BJ (cell line): ENCODE measurements at regions not wholly inside any gene's neighbourhood (a gene's known extent, or its start where the extent isn't known, plus 50 kb on each side); places are given as distances from the start of the nearest gene placed in this dataset.

Source experiments
- CTCF ChIA-PET: fragments of 350-600 bp; formaldehyde crosslinking; extraction: SDS; loops from one replicate; lab custom pipeline; 2021; ENCODE audit warnings: antibody characterized with exemption, inconsistent platforms; lab: Yijun Ruan, JAX
- POLR2A ChIA-PET: fragments of 300-600 bp; sonication (Branson Sonifier 250); formaldehyde crosslinking; extraction: SDS; loops from one replicate; lab custom pipeline; 2021; ENCODE audit warnings: antibody characterized with exemption; lab: Charles Lee
- DNase-seq: peaks from one replicate; pipeline ENCODE4 v3.0.0-alpha.2; 2011; ENCODE audit warnings: low read depth
- H3K27me3 ChIP-seq: 2 replicates; pipeline ENCODE4 v1.6.0; 2011; ENCODE audit warnings: low read length; ENCODE audit not compliant: control insufficient read depth, insufficient read depth
- H3K36me3 ChIP-seq: 2 replicates; pipeline ENCODE4 v1.5.1; 2011; ENCODE audit warnings: low read length; ENCODE audit not compliant: control insufficient read depth, insufficient read depth
- H3K4me3 ChIP-seq: 2 replicates; pipeline ENCODE4 v1.5.1; 2011; ENCODE audit warnings: low read depth, mild to moderate bottlenecking, control low read depth, low read length
- CTCF ChIP-seq: IDR thresholded peaks from 2 replicates; pipeline ENCODE4 v1.5.1; 2011; ENCODE audit warnings: low read depth, mild to moderate bottlenecking, control low read depth, inconsistent platforms, low read length, moderate library complexity; ENCODE audit not compliant: insufficient read depth

- CTCF ChIA-PET = no interaction called here
- no peak overlapping the region for H3K4me3 ChIP-seq
- no peaks in the 10 kb centered on the region for H3K36me3 ChIP-seq
- no peak for DNase-seq
- POLR2A ChIA-PET = no interaction called here
- TF ChIP-seq CTCF = no peak
- H3K27me3 ChIP-seq = no peaks in the 10 kb centered on the region
These were observed 256.1 kb upstream of the OBI1 start for GRCh38 chr13:78915015-78915414.

DNA sequence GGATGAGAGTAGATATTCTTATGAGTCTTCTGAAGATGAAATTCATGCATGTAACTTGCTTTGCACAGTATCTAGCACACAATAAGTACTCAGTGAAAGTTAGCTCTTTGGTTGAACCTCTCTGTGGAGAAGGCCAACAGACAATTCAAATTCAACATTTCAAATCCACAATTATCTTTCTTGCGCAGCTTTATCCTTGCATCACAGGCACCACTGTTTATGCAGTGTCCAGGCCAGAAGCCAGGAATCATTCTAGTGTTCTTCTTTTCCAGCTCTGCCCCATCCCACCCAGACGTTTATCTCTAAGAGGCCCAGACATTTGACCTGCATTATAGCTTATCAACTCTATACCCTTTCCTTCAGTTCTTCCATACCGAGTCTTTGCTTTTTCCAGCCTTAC lies 254.7 kb upstream of the OBI1 start:
- TF ChIP-seq CTCF = no peak
- DNase-seq = no peak
- H3K27me3 ChIP-seq = no peaks in the 10 kb centered on the region
- H3K4me3 ChIP-seq = no peak overlapping the region
- ChIA-PET POLR2A (no interaction called here), CTCF (interaction anchor here (0.6 kb wide), 1 partner anchor 91 kb away, joined by 4 read pairs; no protein-coding TSS in a partner anchor)
- H3K36me3 ChIP-seq = no peaks in the 10 kb centered on the region

- POLR2A ChIA-PET = no interaction called here
These were observed 251.2 kb upstream of the OBI1 start for GRCh38 chr13:78910147-78910546.

DNA sequence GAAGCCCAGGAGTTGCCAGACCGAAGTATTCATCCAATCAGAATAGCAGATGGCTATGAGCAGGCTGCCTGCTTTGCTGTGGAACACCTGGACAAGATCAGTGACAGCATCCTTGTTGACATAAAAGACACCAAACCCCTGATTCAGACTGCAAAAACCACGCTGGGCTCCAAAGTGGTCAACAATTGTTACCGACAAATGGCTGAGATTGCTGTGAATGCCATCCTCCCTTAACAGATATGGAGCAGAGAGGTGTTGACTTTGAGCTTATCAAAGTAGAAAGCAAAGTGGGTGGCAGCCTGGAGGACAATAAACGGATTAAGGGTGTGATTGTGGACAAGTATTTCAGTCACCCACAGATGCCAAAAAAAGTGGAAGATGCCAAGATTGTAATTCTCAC lies 250.3 kb upstream of the OBI1 start:
- ChIA-PET CTCF (no interaction called here), POLR2A (no interaction called here)
- H3K4me3 ChIP-seq = no peak overlapping the region
- H3K27me3 ChIP-seq = no peaks in the 10 kb centered on the region
- DNase-seq = no peak
- no peaks in the 10 kb centered on the region for H3K36me3 ChIP-seq
- TF ChIP-seq CTCF = no peak

More at GRCh38 chr13:78910147-78910546, 251.2 kb upstream of the OBI1 start:
- CTCF ChIA-PET = no interaction called here
- H3K36me3 ChIP-seq = no peaks in the 10 kb centered on the region
- TF ChIP-seq CTCF = no peak
- no peak overlapping the region for H3K4me3 ChIP-seq
- no peaks in the 10 kb centered on the region for H3K27me3 ChIP-seq
- no peak for DNase-seq

GRCh38 chr13:78907006-78907405 lies 248.1 kb upstream of the OBI1 start:
- POLR2A ChIA-PET = no interaction called here
- no peak for TF ChIP-seq CTCF
- no peaks in the 10 kb centered on the region for H3K27me3 ChIP-seq
- no peaks in the 10 kb centered on the region for H3K36me3 ChIP-seq
- no peak overlapping the region for H3K4me3 ChIP-seq
- CTCF ChIA-PET = no interaction called here
- no peak for DNase-seq
